Fibroblast of villous mesenchyme (primary cell): ENCODE measurements at regions not wholly inside any gene's neighbourhood (a gene's known extent, or its start where the extent isn't known, plus 50 kb on each side); places are given as distances from the start of the nearest gene placed in this dataset.

Experiments used
- DNase-seq: peaks from one replicate; pipeline ENCODE4 v3.0.0-alpha.2; 2010; ENCODE audit warnings: low read depth
- H3K4me3 ChIP-seq: 2 replicates; pipeline ENCODE4 v1.5.1; 2011; ENCODE audit warnings: low read depth, mild to moderate bottlenecking, low read length
- TF ChIP-seq, protein P1 (sequence below): IDR thresholded peaks from 2 replicates; pipeline ENCODE4 v1.5.1; 2012; ENCODE audit warnings: low read depth, mild to moderate bottlenecking, low read length; ENCODE audit not compliant: insufficient read depth

DNA sequence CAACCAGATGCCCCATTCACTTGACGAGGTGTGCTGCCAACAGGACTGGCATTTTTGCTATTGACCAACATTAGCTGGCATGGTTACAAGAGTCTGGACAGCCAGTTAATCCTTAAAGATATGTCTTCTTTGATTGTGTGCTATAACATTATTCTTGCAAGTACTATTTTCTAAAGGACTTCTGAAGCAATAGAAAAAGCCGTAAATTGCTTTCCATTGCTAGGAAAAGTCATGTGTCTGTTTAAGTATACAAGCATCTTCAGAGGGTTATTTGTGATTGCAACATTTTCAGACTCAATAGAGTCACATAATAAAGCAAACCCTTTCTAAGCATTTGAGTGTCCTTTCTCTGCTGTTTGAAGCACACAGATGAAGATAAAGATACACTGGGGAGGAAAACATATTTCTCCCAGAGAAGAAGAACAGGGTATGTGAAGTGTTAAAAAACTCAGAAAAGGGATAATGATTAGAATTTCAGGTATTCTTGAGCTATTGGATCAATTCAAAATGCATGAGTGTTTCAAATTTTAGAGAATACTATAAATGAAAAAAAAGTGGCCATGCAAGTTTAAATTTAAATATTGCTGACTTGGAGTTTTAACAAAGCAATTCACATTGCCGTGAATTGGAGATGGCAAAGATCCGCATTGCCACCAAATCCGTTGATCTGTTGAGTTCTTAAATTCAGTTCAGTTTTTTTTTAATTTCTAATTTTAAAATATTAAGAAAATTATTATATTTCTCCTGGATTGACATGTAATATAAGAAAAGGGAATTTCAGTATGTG is 191.7 kb upstream of the MAP3K7 start:
- no peak overlapping the region for H3K4me3 ChIP-seq
- DNase-seq = no peak
- TF ChIP-seq, protein P1, sequence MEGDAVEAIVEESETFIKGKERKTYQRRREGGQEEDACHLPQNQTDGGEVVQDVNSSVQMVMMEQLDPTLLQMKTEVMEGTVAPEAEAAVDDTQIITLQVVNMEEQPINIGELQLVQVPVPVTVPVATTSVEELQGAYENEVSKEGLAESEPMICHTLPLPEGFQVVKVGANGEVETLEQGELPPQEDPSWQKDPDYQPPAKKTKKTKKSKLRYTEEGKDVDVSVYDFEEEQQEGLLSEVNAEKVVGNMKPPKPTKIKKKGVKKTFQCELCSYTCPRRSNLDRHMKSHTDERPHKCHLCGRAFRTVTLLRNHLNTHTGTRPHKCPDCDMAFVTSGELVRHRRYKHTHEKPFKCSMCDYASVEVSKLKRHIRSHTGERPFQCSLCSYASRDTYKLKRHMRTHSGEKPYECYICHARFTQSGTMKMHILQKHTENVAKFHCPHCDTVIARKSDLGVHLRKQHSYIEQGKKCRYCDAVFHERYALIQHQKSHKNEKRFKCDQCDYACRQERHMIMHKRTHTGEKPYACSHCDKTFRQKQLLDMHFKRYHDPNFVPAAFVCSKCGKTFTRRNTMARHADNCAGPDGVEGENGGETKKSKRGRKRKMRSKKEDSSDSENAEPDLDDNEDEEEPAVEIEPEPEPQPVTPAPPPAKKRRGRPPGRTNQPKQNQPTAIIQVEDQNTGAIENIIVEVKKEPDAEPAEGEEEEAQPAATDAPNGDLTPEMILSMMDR = no peak

DNA sequence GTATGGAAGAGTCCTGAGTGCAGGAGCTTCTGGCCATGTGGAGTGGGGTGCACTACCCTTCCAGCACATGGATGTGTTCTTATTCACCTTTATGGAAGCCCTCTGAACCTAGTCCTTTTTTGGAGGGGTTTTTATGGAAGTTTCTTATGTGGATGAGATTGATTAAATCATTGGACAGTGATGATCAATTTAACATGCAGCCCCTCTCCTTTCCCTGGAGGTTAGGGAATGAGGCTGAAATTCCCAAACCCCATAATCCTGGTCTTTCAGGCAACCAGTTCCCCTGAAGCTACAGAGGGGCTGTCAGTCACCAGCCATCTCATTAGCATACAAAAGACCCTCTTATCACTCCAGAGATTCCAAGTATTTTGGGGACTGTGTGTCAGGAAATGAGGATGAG is 183.9 kb upstream of the MAP3K7 start:
- TF ChIP-seq, protein P1 = no peak
- DNase-seq = no peak
- H3K4me3 ChIP-seq = no peak overlapping the region

DNA sequence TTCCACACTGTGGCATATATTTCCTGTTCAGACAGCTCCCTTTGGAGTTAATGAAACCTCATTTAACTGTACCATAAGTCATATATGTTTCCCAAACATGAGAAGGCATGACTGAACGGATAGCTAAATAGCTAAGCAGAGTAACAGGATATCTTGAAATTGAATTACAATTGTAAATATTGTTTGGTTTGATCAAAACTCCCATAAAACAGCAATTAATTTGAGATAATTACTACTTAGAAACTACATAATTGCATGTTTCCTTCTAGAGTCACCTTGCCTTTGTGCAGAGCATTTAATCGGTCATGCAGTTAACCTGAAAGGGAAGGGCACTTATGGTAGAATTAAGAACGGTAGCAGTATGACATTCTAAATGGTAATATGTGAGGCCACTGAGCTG is 179.0 kb upstream of the MAP3K7 start:
- no peak overlapping the region for H3K4me3 ChIP-seq
- no peak for DNase-seq
- TF ChIP-seq, protein P1 = no peak

DNA sequence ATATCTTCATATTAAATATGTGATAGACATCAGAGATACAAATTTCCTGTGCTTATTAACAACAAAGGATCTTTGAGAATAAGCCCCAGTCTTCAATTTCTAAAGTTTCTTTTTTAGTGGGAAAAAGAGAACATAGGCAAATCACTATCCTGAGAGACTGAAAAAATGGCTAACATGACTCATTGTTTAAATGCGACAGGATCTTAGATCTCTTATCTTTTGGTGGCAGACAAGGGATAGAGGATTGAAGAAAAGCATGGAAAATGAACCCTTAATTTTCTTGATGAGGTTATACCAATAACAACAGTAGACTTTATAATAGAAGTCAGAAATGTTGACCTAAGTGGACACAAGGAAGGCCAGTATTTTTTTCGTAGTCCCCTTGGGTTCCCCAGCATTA is 178.6 kb upstream of the MAP3K7 start:
- no peak for DNase-seq
- no peak overlapping the region for H3K4me3 ChIP-seq
- TF ChIP-seq, protein P1 = no peak

DNA sequence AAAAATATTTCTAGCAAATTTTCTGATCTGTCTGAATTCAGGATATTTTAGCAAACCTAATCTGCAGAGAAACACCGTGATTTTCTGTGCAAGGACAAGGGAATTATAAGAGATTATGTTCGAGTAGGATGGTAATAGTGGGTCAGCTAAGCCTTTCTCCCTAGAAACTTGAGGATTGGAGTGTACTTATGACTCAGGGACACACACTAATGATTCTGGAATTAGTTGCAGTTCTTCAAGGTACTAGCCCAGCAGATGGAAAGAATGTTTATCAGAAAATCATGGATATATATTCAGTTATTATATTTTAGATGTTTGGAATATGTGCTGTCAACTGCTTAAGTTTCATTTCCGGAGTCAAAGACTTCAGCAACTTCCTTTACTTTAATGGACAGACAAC is 177.1 kb upstream of the MAP3K7 start:
- no peak for DNase-seq
- H3K4me3 ChIP-seq = no peak overlapping the region
- TF ChIP-seq, protein P1 = no peak

DNA sequence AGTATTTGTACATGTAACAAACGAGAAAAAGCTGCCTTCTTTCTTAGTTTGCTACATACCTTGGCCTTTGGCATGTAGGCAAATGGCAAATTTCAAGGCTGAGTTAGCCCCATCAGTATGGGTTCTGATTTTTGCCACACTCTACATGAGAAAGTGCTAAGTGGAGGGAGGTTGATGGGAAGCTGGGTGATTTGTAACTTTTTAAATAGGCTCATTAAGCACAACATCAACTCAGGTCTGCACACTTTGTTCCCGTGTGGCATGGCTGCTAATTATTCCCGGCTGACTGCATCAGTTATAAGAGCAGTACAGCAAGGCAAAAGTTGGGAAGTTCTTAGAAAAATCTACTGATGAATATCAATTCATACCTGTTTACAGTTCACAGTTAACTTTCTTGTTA is 172.8 kb upstream of the MAP3K7 start:
- no peak for DNase-seq
- TF ChIP-seq, protein P1 = no peak
- H3K4me3 ChIP-seq = no peak overlapping the region

DNA sequence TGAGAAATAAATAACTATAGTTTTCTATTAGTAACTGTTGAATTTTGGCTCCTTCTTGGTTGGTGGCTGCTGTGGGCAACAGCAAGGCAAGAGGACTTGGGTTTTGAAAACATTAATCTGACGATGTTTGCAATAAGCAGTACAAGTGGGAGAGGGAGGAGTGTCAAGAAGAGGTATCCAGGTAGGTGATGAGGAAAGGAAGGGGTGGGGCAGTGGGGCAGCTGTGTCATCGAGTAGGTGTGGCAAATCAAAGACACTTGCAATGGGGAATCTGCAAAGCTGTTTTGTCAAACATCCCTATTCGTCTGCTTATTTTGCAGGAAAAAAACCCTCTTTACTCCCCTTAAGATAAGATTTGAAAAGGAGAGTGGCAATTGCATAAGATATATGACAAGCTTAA is 171.9 kb upstream of the MAP3K7 start:
- H3K4me3 ChIP-seq = no peak overlapping the region
- DNase-seq = no peak
- TF ChIP-seq, protein P1 = no peak
